RWPE2 (cell line): ENCODE measurements at regions not wholly inside any gene's neighbourhood (a gene's known extent, or its start where the extent isn't known, plus 50 kb on each side); places are given as distances from the start of the nearest gene placed in this dataset.

ENCODE experiments used
- ATAC-seq: fragments of 200-7000 bp; cut with Tn5 transposase; 3 replicates; pipeline ENCODE4 v1.9.1; 2021; ENCODE audit warnings: low read depth
- DNase-seq: peaks from one replicate; pipeline ENCODE4 v3.0.0-alpha.2; 2020; ENCODE audit warnings: low spot score
- H3K27ac ChIP-seq: fragments of 450-650 bp; 2 replicates; pipeline ENCODE4 v1.5.1; 2017; ENCODE audit warnings: mild to moderate bottlenecking; ENCODE audit not compliant: poor library complexity, severe bottlenecking
- H3K27me3 ChIP-seq: fragments of 250-450 bp; sonication (Bioruptor Pico); 2 replicates; pipeline ENCODE4 v1.5.1; 2021; ENCODE audit warnings: mild to moderate bottlenecking, moderate library complexity; ENCODE audit not compliant: insufficient read depth, poor library complexity, severe bottlenecking
- H3K36me3 ChIP-seq: fragments of 250-450 bp; sonication (Bioruptor Pico); 2 replicates; pipeline ENCODE4 v1.5.1; 2020; ENCODE audit warnings: low read depth, mild to moderate bottlenecking, moderate library complexity
- H3K4me1 ChIP-seq: fragments of 250-450 bp; sonication (Bioruptor Pico); 2 replicates; pipeline ENCODE4 v1.5.1; 2021; ENCODE audit warnings: mild to moderate bottlenecking, moderate library complexity; ENCODE audit not compliant: insufficient read depth, poor library complexity, severe bottlenecking
- H3K4me3 ChIP-seq: fragments of 250-450 bp; sonication (Bioruptor Pico); 2 replicates; pipeline ENCODE4 v1.5.1; 2021; ENCODE audit warnings: mild to moderate bottlenecking, moderate library complexity; ENCODE audit not compliant: severe bottlenecking
- H3K9me3 ChIP-seq: fragments of 250-450 bp; sonication (Bioruptor Pico); 2 replicates; pipeline ENCODE4 v1.5.1; 2021; ENCODE audit warnings: mild to moderate bottlenecking, moderate library complexity; ENCODE audit not compliant: severe bottlenecking
- TF ChIP-seq, protein P1 (sequence below): fragments of 450-650 bp; IDR thresholded peaks from one replicate; pipeline ENCODE4 v1.5.1; 2017; ENCODE audit warnings: mild to moderate bottlenecking, moderate library complexity; ENCODE audit not compliant: poor library complexity, severe bottlenecking

- no peak overlapping the region for H3K4me3 ChIP-seq
- no peaks in the 10 kb centered on the region for H3K36me3 ChIP-seq
- no peaks in the 10 kb centered on the region for H3K4me1 ChIP-seq
- H3K27me3 ChIP-seq: no peaks in the 10 kb centered on the region
- DNase-seq: no peak
- H3K9me3 ChIP-seq: no peaks in the 10 kb centered on the region
- H3K27ac ChIP-seq: no peak overlapping the region
- ATAC-seq: no peak
- TF ChIP-seq, protein P1, sequence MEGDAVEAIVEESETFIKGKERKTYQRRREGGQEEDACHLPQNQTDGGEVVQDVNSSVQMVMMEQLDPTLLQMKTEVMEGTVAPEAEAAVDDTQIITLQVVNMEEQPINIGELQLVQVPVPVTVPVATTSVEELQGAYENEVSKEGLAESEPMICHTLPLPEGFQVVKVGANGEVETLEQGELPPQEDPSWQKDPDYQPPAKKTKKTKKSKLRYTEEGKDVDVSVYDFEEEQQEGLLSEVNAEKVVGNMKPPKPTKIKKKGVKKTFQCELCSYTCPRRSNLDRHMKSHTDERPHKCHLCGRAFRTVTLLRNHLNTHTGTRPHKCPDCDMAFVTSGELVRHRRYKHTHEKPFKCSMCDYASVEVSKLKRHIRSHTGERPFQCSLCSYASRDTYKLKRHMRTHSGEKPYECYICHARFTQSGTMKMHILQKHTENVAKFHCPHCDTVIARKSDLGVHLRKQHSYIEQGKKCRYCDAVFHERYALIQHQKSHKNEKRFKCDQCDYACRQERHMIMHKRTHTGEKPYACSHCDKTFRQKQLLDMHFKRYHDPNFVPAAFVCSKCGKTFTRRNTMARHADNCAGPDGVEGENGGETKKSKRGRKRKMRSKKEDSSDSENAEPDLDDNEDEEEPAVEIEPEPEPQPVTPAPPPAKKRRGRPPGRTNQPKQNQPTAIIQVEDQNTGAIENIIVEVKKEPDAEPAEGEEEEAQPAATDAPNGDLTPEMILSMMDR: no peak
These were observed 244.2 kb downstream of the EPM2A start for GRCh38 chr6:145491126-145491525.

DNA sequence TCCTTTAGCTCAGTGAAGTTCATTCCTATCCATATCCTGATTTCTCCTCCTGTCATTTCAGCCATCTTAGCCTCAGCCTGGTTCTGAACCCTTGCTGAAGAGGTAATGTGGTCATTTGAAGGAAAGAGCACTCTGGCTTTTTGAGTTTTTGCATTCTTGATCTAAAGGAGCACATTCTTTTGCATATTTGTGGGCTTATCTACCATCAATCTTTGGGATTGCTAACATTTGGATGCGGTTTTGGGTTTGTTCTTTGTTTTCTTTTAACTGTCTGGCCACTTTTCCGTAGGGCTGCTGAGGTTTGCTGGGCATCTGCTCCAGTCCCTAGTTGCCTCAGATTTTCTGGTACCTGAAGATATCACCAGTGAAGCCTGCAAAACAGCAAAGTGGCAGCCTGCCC lies 238.3 kb downstream of the EPM2A start:
- no peak for DNase-seq
- Histone ChIP-seq H3K27me3 (no peaks in the 10 kb centered on the region), H3K4me3 (no peak overlapping the region), H3K9me3 (no peaks in the 10 kb centered on the region), H3K27ac (no peak overlapping the region), H3K4me1 (no peaks in the 10 kb centered on the region), H3K36me3 (no peaks in the 10 kb centered on the region)
- ATAC-seq: no peak
- TF ChIP-seq, protein P1: no peak

DNA sequence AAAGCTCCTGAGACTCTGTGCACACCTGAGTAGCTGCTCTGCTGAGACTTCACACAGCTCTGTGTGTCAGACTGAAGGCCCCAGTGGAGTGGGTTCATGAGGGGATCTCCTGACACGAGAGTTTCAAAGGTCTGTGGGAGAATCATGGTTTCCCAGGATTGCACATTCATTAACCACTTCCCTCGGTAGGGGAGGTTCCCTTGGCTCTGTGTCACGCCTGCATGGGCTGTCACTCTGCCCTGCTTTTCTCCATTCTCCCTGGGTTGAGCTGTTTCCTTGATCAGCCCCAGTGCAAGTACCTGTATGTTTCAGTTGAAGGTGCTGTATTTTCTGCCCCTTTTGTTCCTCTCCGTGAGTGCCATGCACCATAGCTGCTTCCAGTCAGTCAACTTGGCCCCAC lies 236.9 kb downstream of the EPM2A start:
- no peaks in the 10 kb centered on the region for H3K36me3 ChIP-seq
- no peak for ATAC-seq
- H3K27me3 ChIP-seq: no peaks in the 10 kb centered on the region
- H3K4me3 ChIP-seq: no peak overlapping the region
- H3K27ac ChIP-seq: no peak overlapping the region
- DNase-seq: no peak
- H3K4me1 ChIP-seq: peaks cover 7% of the 10 kb centered on the region
- TF ChIP-seq, protein P1: no peak
- no peaks in the 10 kb centered on the region for H3K9me3 ChIP-seq

DNA sequence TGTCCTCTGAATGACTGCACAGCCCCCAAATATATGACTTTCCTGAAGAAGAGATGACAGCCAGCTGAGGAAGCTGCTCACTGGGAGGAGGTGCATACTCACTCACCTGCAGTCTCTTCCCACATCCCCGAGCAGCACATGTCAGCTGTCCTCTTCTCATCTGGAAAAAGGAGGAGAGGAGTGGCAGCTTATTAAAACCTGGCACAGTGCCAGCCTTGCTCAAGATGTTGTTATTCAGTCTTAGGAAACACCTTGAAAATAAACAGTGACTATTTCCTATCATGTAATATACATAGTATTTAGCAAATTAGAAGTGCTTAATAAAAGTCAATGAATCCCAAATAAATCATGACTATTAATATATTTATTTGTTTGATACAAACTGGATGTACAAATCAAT lies 232.9 kb downstream of the EPM2A start:
- no peak overlapping the region for H3K4me3 ChIP-seq
- ATAC-seq: peak; percentile 78

DNA sequence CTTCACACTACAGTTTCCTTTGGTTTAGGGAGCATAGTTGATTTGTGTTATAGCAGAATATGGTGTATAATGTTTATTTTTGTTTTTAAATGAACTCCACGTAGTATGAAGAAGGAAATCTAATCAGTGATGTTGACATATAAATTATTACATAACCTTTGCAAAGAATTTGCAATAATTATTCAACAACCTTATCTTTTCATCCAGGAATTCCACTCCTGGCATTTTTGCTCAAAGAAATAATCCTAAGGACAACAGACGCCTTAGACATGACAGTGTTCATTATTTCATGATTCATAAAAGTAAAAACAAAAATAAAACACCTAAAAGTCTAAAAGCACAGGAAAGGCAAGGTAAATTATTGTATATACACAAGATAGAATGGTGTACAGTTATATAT lies 229.2 kb downstream of the EPM2A start:
- Histone ChIP-seq H3K9me3 (peaks cover 9% of the 10 kb centered on the region), H3K4me3 (no peak overlapping the region), H3K36me3 (no peaks in the 10 kb centered on the region), H3K4me1 (peaks cover 7% of the 10 kb centered on the region), H3K27ac (no peak overlapping the region), H3K27me3 (no peaks in the 10 kb centered on the region)
- ATAC-seq (no peak), DNase-seq (no peak)
- TF ChIP-seq, protein P1: no peak

More for the DNA sequence above, 232.9 kb downstream of the EPM2A start:
- peak; percentile 66 for DNase-seq
- Histone ChIP-seq H3K27me3 (no peaks in the 10 kb centered on the region), H3K27ac (no peak overlapping the region), H3K9me3 (no peaks in the 10 kb centered on the region), H3K36me3 (no peaks in the 10 kb centered on the region), H3K4me1 (peaks cover 7% of the 10 kb centered on the region)
- TF ChIP-seq, protein P1: no peak
